Activated CD4-positive, alpha-beta T cell treated with anti-CD3 and anti-CD28 coated beads, Interleukin-2, Interleukin-6, amounts not matched to agents 100 ng/mL and 50 ng/mL, durations not matched to agents 16 hours and 8 hours (primary cell): ENCODE measurements at regions not wholly inside any gene's neighbourhood (a gene's known extent, or its start where the extent isn't known, plus 50 kb on each side); places are given as distances from the start of the nearest gene placed in this dataset.
"Not testable (repeated sequence)": the region's sequence is repeated elsewhere in the genome, so short reads cannot be mapped to it uniquely, and the experiment has no call there.

ENCODE experiments used
- DNase-seq: peaks from one replicate; pipeline ENCODE4 v3.0.0-alpha.2; 2020

GRCh38 chr5:126046846-126047571, 376.2 kb upstream of the GRAMD2B start:
- DNase-seq: no peak

DNA sequence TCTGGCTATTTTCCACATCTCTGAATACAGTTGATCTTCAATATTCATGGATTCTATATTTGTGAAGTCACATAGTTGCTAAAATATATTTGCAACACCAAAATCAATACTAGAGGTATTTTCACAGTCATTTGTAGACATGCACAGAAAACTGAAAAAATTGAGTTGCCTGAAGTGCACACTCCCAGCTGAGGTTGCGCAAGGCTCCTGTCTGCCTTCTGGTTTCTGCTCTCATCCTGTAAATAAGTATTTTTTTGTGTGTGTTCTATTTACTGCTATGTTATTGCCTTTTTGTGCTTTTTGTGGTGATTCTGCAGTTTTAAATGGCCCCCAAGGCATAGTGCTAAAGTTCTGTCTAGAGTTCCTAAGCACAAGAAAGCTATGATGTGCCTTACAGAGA, 371.1 kb upstream of the GRAMD2B start:
- no peak for DNase-seq

GRCh38 chr5:126052791-126053190, 370.4 kb upstream of the GRAMD2B start:
- no peak for DNase-seq

DNA sequence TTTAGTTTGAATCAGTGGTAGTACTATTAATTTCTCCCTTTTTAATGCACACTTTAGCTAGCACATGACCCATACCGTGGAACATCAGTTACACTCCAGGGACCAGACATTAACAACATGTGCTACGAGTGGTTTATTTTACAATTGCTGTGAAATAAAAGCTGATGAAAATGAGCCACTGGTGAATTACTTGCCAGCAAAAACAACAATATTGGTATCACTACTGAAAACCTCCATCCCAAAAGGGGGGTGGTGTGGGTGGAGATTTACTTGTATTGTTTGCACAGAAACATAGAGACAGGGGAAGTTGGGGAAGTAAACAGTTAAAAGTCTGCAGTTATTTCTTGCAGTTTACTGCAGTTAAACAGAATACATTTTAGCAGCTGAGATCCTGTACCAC, 369.6 kb upstream of the GRAMD2B start:
- no peak for DNase-seq

- DNase-seq: no peak
Measured at GRCh38 chr5:126054577-126055347, 368.4 kb upstream of the GRAMD2B start.

GRCh38 chr5:126055348-126055729, 367.9 kb upstream of the GRAMD2B start:
- no peak for DNase-seq

DNA sequence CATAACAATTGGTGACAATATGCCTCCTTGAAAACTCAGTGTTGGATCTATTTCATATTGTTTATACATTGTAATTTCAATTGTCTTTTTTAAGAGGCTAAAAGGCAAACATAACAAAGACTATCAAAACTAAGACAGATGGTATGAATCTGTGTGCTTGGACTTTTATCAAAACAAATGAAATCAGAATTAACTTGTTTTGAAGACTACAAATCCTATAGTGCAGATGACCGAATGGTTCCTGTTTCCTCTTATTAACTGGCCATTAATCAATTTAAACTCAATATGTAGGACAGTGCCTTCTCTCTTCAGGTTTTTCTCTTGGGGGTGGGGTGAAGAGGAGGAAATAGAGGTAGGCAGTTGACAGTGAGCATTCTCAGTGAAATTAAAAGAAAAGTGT, 366.9 kb upstream of the GRAMD2B start:
- DNase-seq: no peak

DNA sequence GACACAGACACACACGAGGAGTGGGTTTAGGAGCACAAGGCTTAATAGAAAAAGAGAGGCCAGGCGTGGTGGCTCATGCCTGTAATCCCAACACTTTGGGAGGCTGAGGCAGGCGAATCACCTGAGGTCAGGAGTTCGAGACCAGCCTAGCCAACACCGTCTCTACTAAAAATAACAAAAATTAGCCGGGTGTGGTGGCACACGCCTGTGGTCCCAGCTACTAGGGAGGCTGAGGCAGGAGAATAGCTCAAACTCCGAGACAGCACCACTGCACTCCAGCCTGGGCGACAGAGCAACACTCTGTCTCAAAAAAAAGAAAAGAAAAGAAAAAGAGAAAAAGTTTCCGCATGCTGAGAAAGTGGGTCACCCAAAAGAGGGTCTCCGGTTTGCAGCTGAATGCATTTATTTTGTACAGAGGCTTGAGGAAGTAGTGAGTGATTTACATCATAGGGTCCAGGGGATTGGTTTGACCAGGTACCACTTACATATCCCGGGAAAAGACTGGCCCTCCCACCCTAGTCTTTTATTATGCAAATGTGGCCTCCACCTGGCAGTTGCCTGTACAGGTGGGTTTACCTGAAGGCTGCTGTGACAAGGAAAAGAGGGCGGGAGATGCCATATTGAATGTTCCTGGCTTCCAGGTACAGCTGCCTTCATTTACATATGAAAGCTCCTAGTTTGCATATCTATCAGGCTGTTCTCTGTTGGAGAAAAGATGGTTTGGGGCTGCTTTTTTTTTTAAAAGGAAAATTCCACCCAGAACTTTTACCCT, 366.2 kb upstream of the GRAMD2B start:
- DNase-seq: no peak

DNA sequence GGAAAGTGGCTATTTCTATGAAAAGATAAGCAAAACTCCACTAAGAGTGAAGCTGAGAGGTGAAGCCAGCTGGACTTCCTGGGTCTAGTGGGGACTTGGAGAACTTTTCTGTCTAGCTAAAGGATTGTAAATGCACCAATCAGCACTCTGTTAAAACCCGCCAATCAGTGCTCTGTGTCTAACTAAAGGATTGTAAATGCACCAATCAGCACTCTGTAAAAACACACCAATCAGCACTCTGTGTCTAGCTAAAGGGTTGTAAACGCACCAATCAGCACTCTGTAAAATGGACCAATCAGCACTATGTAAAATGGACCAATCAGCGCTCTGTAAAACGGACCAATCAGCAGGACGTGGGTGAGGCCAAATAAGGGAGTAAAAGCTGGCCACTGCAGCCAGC, 364.8 kb upstream of the GRAMD2B start:
- DNase-seq: not testable (repeated sequence)

DNA sequence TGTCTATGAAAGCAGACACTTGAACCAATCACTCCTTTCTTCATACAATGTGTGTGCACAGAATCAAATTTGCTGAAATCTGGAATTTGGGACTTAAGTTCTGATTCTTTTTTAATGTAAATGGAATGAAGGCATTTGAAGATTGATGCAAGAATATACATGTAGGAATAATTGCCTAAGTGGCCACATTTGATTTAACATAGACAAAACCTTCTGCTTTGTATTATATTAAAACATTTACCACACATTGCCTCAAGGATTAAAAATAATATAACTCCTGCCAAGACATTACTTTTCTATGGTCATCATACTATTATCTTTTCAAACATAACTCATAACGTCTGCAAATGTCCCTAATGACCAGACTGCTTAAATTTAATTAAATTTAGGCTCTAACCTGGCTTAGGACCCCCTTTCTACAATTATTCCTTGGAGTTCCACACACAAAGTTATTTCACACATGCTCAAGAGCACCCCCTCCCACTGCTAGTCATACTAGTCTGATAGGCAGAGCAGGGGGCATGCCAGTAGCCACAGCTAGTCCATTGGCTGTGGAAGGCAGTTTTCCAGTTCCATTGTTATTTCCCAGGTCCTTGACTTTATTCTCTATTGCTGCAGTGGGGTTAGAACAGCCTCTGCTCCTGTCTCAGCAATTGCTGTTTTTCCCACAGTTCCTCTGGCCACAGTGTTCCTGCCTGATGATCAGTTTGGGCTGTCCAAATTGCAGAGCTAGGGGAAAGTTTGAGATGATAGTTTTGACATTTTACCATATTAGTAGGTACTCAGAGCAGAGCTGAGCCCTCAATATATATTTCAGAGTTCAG, 360.6 kb upstream of the GRAMD2B start:
- no peak for DNase-seq

DNA sequence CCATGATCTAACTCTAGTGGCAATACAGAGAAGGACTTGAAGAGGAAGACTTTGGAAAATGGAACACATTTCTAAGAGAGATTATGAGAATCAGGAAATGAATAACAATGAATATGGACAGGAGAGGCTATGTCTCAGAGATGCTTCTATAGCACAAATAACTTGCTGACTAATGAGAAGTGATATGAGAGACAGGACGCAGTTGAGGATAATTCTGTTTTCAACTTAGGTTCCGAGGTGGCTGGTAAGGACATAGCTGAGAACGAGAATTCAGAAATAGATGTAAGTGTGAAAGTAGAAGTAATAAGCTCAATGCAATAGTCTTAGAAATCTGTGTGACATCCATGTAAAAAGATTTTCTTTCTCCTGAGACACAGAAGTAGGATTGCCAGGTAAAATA, 358.1 kb upstream of the GRAMD2B start:
- DNase-seq: no peak

DNA sequence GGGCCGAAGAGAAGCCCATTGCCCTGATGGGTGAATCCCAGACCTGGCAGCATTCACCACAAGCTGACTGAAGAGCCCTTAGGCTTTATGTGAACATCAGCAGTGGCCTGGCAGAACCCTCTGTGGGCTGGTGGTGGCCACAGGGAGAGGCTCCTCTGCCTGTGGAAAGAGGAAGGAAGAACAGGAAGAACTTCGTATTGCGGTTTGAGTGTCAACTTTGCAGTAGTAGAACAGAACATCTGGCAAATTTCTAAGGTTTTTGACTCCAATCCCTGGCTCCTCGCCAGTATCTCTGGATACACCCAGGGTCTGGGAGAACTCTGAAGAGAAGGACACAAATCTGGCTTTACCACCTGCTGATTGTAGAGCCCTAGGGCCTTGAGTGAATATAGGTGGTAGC, 356.4 kb upstream of the GRAMD2B start:
- no peak for DNase-seq

- no peak for DNase-seq
Measured at GRCh38 chr5:126067404-126067803, 355.8 kb upstream of the GRAMD2B start.

DNA sequence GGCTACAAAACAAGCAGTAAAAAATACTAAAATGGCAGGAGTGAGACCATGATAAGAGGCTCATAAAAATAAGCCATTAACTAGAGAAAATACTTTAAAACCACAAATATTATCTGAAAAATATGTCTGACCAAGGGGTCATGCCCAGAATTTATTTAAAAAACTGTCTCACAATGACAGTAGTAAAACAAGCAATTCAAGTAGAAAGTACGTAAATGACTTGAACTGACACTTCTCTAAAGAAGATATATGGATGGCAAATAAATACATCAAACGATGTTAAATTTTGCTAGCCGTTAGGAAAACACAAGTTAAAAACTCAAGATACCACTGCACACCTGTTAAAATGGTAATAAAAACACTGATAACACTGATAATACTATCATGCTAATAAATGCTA, 353.9 kb upstream of the GRAMD2B start:
- no peak for DNase-seq

- no peak for DNase-seq
Measured at GRCh38 chr5:126070481-126070880, 352.7 kb upstream of the GRAMD2B start.

GRCh38 chr5:126074538-126074937, 348.7 kb upstream of the GRAMD2B start:
- DNase-seq: no peak

DNA sequence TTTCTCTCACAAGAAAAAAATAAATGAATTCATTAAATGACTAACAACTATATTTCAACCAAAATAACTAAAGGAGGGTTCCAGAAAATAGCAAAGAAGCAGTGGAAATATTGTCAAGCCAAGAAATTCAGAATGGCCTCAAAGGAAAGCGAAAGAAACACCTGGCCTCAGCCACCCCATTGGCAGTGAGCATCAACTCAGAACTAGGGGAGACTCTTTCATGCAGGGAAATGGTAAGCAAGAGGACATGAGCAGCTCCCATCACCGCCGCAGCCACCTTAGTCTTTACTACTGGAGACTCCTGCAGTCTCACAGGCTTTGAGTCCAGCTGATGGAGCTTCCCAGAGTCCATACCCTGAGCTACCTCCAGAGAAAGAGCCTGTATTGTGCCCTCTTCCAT, 343.9 kb upstream of the GRAMD2B start:
- DNase-seq: no peak

GRCh38 chr5:126081209-126081608, 342.0 kb upstream of the GRAMD2B start:
- DNase-seq: no peak

DNA sequence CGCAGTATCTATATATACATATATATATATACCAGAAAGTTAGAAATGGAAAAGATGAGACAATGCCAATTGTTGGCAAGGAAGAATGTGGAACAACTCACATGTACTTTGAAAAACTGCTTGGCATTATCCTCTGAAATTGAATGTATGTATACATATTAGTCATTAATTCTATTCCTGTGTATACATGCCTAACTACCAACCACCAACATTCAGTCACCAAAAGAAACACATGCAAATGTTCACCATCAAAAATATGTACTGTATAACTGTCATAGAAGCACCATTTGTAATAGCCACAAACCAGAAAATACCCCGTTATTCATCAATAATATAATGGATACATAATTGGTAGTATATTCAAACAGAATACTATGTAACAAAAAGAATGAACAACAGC, 330.2 kb upstream of the GRAMD2B start:
- no peak for DNase-seq

DNA sequence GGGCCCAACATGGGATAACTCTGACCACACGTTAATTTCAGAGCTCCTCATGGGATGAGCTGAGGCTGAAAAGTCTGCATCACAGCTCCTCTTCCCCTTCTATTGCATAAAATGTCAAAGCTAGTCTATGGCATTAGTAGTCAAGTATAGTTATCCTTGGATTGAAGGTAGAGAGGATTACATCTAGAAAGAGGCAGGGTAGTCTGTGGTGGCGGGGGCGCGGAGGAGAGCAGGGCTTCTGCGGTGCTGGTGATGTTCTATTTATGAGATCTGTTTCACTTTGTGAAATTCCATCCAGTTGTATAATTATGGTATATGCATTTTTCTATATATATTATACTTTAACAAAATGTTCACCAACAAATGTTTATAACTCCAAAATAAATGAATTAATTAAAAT, 329.5 kb upstream of the GRAMD2B start:
- DNase-seq: no peak

DNA sequence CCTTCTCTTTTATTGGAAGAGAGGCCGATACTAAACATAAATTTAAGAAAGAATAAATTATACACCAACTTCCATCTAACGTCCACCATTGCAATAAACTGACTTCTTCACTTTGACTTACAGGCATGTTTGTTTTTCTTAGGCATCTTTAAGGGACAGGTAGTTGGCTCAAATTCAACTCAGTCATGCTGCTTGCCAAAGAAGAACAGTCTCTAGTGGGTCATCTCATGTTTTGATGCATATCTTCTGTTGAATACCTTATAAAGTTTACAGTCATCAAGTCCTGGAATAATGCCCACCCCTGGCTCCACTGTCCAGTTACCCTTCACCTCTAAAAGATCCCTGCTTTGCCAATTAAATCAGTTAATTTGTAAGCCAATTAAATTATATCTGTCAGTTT, 328.2 kb upstream of the GRAMD2B start:
- DNase-seq: no peak

GRCh38 chr5:126096442-126097006, 326.7 kb upstream of the GRAMD2B start:
- DNase-seq: no peak

DNA sequence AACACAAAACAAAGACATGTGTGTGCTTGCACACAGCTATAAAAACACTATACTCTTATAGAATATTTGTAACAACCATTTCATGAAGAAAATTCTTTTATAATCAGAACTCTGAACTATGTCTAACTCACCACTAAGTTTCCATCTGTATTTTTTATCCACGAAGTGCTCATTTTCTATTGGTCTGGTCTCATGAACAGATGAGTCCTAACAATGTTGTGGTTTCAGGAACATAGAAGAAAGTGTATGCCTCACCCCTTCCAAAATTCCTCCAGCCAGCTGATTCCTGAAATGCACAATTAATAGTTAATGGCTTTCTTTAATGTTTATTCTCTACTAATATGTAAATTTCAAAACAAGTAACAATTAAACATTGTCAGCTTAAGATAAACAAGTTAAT, 325.3 kb upstream of the GRAMD2B start:
- no peak for DNase-seq
